ENCODE measurements at regions not wholly inside any gene's neighbourhood (a gene's known extent, or its start where the extent isn't known, plus 50 kb on each side); places are given as distances from the start of the nearest gene placed in this dataset.

DNA sequence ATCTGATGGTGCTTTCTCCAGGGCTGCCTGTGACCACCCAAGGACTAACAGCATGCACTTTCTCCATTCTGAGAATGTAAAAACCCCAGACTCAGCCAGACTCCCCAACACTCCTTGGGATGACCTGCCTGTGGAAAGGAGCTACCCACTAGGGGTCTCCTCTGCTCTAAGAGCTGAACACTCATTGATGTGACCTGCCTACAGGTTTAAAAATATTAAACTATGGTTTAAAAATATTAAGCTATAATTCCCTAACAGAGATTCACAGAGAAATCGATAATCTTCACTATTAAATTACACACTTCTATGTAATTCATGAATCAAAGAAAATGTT is 696.2 kb upstream of the SLITRK5 start:
- TF ChIP-seq, protein P1, sequence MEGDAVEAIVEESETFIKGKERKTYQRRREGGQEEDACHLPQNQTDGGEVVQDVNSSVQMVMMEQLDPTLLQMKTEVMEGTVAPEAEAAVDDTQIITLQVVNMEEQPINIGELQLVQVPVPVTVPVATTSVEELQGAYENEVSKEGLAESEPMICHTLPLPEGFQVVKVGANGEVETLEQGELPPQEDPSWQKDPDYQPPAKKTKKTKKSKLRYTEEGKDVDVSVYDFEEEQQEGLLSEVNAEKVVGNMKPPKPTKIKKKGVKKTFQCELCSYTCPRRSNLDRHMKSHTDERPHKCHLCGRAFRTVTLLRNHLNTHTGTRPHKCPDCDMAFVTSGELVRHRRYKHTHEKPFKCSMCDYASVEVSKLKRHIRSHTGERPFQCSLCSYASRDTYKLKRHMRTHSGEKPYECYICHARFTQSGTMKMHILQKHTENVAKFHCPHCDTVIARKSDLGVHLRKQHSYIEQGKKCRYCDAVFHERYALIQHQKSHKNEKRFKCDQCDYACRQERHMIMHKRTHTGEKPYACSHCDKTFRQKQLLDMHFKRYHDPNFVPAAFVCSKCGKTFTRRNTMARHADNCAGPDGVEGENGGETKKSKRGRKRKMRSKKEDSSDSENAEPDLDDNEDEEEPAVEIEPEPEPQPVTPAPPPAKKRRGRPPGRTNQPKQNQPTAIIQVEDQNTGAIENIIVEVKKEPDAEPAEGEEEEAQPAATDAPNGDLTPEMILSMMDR (IDR thresholded peaks at IDR 0.05; ENCODE audit: low read length) = no peak
- TF ChIP-seq EZH2 (optimal IDR thresholded peaks at IDR 0.05; ENCODE audit: low read depth, low read length) (no peak), EZH2phosphoT487 (IDR thresholded peaks at IDR 0.05; ENCODE audit: low read length) (no peak)

Measured in MM.1S (cell line).